HepG2 (cell line): ENCODE measurements at regions not wholly inside any gene's neighbourhood (a gene's known extent, or its start where the extent isn't known, plus 50 kb on each side); places are given as distances from the start of the nearest gene placed in this dataset.

Source experiments
- KLF11 ChIP-seq: IDR thresholded peaks from 2 replicates; pipeline ENCODE4 v1.6.1; 2016; ENCODE audit warnings: missing compliant biosample characterization
- MTA1 ChIP-seq: sonication (generic); formaldehyde crosslinking; IDR thresholded peaks from 2 replicates; pipeline ENCODE4 v1.4.0; 2020; ENCODE audit warnings: missing genetic modification reagents, mild to moderate bottlenecking, borderline replicate concordance
- NFE2L1 ChIP-seq: sonication (generic); formaldehyde crosslinking; IDR thresholded peaks from 2 replicates; pipeline ENCODE4 v1.4.0; 2020; ENCODE audit warnings: missing genetic modification reagents, mild to moderate bottlenecking, borderline replicate concordance

DNA sequence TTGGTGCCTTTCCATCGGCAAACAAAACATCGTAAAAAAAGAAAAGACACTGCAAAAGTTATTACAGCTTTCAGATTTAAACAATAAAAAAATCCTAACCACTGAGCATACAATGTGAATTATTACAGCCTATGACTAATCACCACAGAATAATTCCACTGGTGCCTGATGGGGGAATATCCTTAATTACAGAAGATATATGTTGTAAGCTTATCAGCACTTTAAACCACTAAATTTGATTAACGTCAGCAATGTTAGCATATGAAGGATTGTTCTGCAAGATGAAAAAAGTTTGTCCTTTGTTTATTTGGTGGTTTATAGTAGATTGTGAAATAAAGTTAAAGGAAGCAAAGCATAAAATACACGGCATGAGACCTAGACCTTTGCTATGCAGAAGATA lies 210.2 kb upstream of the ADAMTS3 start:
- TF ChIP-seq NFE2L1 (CRISPR knock-in tag) (no peak), KLF11 (CRISPR knock-in tag) (no peak), MTA1 (no peak)
